ENCODE measurements at regions not wholly inside any gene's neighbourhood (a gene's known extent, or its start where the extent isn't known, plus 50 kb on each side); places are given as distances from the start of the nearest gene placed in this dataset.
"Not testable (repeated sequence)": the region's sequence is repeated elsewhere in the genome, so short reads cannot be mapped to it uniquely, and the experiment has no call there.

DNA sequence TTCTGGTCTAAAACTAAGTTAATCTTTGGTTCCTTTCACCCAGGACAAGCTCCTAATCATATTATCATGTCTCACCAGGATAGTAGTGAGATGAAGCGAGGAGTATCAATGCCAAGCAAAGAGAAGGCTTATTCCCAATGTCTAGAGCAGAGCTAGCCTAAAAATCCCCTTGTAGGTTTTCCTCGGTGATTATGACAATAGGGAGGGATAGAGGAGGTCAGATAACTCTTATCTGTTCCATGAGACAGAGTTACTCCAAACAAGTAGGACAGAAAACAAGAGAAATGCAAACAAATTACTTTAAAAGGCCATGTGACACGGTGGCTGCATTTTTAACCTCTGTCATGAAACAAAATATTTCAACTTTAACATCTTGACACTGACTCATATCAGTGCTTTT is 623.1 kb downstream of the ADCYAP1 start:
- no peak overlapping the region for H3K4me3 ChIP-seq (ENCODE audit: insufficient read depth, low read depth, low read length, poor library complexity, severe bottlenecking)
- no peaks in the 10 kb centered on the region for H3K9me3 ChIP-seq (ENCODE audit: control insufficient read depth, low read length)
- H3K27me3 ChIP-seq (replicated peaks; ENCODE audit: control insufficient read depth, insufficient read depth, low read length, poor library complexity, severe bottlenecking), result no peaks in the 10 kb centered on the region
- H3K36me3 ChIP-seq (ENCODE audit: control insufficient read depth, insufficient read depth, low read length), result no peaks in the 10 kb centered on the region
- DNase-seq, result no peak
- no peaks in the 10 kb centered on the region for H3K4me1 ChIP-seq (ENCODE audit: control insufficient read depth, insufficient read depth, low read length, poor library complexity, severe bottlenecking)
- H3K27ac ChIP-seq (ENCODE audit: insufficient read depth, low read length, poor library complexity, severe bottlenecking), result no peak overlapping the region

DNA sequence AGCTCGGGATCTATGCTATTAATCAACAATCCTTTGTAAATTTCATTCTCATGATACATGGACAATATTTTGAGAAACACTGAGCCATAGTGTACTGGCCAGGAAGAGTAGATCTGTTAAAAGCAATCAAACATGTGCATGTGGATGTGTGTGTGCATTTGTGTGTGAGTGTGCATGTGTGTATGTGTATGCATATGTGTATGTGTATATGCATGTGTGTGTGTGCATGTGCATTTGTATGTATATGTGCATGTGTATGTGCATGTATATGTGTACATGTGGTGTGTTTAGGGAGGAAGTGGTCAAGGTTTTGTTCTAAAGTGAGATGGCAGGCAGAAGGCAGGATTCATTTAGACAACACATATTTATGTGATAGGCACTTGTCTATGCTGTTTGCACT is 623.8 kb downstream of the ADCYAP1 start:
- Histone ChIP-seq H3K4me1 (ENCODE audit: control insufficient read depth, insufficient read depth, low read length, poor library complexity, severe bottlenecking) (no peaks in the 10 kb centered on the region), H3K27me3 (replicated peaks; ENCODE audit: control insufficient read depth, insufficient read depth, low read length, poor library complexity, severe bottlenecking) (no peaks in the 10 kb centered on the region), H3K9me3 (ENCODE audit: control insufficient read depth, low read length) (no peaks in the 10 kb centered on the region), H3K27ac (ENCODE audit: insufficient read depth, low read length, poor library complexity, severe bottlenecking) (no peak overlapping the region), H3K36me3 (ENCODE audit: control insufficient read depth, insufficient read depth, low read length) (no peaks in the 10 kb centered on the region), H3K4me3 (ENCODE audit: insufficient read depth, low read depth, low read length, poor library complexity, severe bottlenecking) (no peak overlapping the region)
- DNase-seq, result no peak

DNA sequence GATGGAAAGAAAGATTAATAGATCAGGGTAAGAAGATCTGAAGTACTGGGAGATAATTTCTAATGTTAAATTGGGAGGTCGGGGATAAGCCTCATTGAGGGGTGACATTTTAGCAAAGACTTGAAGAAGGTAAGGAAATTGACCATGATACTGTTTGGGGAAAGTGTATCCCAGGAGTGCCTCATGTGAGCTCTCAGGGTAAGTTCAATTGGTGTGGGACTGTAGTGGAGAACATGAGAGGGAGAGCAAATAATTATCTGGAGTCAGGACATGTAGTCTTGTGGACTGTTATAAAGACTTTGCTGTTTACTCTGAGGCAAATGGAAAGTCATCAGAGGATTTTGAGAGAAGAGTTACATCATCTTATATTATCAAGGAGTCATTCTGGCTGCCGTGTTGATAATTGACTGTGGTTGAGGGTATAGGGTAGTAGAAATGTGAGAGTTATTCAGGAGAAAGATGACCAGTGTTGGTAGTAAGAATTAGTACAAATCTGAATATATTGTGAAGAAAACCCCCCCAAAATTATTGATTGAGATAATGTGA is 624.4 kb downstream of the ADCYAP1 start:
- Histone ChIP-seq H3K36me3 (ENCODE audit: control insufficient read depth, insufficient read depth, low read length) (no peaks in the 10 kb centered on the region), H3K27ac (ENCODE audit: insufficient read depth, low read length, poor library complexity, severe bottlenecking) (no peak overlapping the region), H3K9me3 (ENCODE audit: control insufficient read depth, low read length) (no peaks in the 10 kb centered on the region), H3K27me3 (replicated peaks; ENCODE audit: control insufficient read depth, insufficient read depth, low read length, poor library complexity, severe bottlenecking) (no peaks in the 10 kb centered on the region), H3K4me1 (ENCODE audit: control insufficient read depth, insufficient read depth, low read length, poor library complexity, severe bottlenecking) (no peaks in the 10 kb centered on the region), H3K4me3 (ENCODE audit: insufficient read depth, low read depth, low read length, poor library complexity, severe bottlenecking) (no peak overlapping the region)
- DNase-seq, result no peak

DNA sequence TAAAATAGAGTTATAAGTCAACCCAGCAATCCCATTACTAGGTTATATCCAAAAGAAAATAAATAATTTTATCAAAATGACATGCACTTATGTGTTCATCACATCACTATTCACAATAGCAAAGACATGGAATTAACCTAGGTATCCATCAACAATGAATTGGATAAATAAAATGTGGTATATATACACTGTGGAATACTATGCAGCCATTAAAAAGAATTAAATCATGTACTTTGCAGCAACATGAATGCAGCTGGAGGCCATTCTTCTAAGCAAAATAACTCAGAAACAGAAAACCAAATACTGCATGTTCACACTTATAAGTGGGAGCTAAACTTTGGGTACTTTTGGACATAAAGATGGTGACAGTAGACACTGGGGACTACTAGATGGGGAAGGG is 626.0 kb downstream of the ADCYAP1 start:
- Histone ChIP-seq H3K27ac (ENCODE audit: insufficient read depth, low read length, poor library complexity, severe bottlenecking) (no peak overlapping the region), H3K9me3 (ENCODE audit: control insufficient read depth, low read length) (no peaks in the 10 kb centered on the region), H3K4me1 (ENCODE audit: control insufficient read depth, insufficient read depth, low read length, poor library complexity, severe bottlenecking) (no peaks in the 10 kb centered on the region), H3K36me3 (ENCODE audit: control insufficient read depth, insufficient read depth, low read length) (no peaks in the 10 kb centered on the region), H3K27me3 (replicated peaks; ENCODE audit: control insufficient read depth, insufficient read depth, low read length, poor library complexity, severe bottlenecking) (no peaks in the 10 kb centered on the region), H3K4me3 (ENCODE audit: insufficient read depth, low read depth, low read length, poor library complexity, severe bottlenecking) (no peak overlapping the region)
- no peak for DNase-seq

DNA sequence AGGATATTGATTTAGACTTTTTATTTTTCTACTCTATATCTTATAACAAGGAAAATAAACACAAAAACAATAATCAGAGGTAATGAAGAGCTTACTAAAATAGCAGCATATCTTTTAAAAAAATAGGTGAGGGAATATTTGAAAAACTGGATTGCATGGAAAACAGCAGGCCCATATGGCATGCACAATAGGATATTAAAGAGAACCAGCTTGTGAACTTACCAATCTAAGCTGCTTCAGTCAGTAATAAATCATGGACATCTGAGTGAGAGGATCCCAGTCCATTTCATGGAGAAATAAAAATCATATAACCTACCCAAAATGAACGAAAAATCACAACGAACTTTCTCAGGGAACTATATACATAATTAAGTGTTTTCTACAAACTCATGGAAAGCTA is 634.6 kb downstream of the ADCYAP1 start:
- Histone ChIP-seq H3K36me3 (ENCODE audit: control insufficient read depth, insufficient read depth, low read length) (no peaks in the 10 kb centered on the region), H3K27ac (ENCODE audit: insufficient read depth, low read length, poor library complexity, severe bottlenecking) (no peak overlapping the region), H3K4me3 (ENCODE audit: insufficient read depth, low read depth, low read length, poor library complexity, severe bottlenecking) (no peak overlapping the region), H3K4me1 (ENCODE audit: control insufficient read depth, insufficient read depth, low read length, poor library complexity, severe bottlenecking) (no peaks in the 10 kb centered on the region), H3K27me3 (replicated peaks; ENCODE audit: control insufficient read depth, insufficient read depth, low read length, poor library complexity, severe bottlenecking) (no peaks in the 10 kb centered on the region), H3K9me3 (ENCODE audit: control insufficient read depth, low read length) (no peaks in the 10 kb centered on the region)
- no peak for DNase-seq

DNA sequence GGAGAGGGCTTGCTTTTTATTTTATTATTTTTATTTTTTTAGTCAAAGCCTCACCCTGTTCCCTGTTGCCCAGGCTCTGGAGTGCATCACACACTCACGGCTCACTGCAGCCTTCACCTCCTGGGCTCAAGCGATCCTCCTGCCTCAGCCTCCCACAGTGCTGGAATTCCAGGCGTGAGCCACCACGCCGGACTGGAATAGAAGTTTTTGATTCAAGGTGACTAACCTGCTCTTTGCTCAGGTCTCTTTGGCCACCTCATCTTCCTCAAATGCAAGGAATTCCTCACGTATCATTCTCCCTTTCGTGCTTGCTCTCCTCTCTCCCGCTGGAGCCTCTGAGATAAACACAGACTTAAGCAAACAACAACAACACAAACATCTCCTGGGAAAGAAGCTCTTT is 636.8 kb downstream of the ADCYAP1 start:
- Histone ChIP-seq H3K36me3 (ENCODE audit: control insufficient read depth, insufficient read depth, low read length) (no peaks in the 10 kb centered on the region), H3K27ac (ENCODE audit: insufficient read depth, low read length, poor library complexity, severe bottlenecking) (no peak overlapping the region), H3K27me3 (replicated peaks; ENCODE audit: control insufficient read depth, insufficient read depth, low read length, poor library complexity, severe bottlenecking) (no peaks in the 10 kb centered on the region), H3K9me3 (ENCODE audit: control insufficient read depth, low read length) (no peaks in the 10 kb centered on the region), H3K4me1 (ENCODE audit: control insufficient read depth, insufficient read depth, low read length, poor library complexity, severe bottlenecking) (no peaks in the 10 kb centered on the region), H3K4me3 (ENCODE audit: insufficient read depth, low read depth, low read length, poor library complexity, severe bottlenecking) (no peak overlapping the region)
- no peak for DNase-seq

DNA sequence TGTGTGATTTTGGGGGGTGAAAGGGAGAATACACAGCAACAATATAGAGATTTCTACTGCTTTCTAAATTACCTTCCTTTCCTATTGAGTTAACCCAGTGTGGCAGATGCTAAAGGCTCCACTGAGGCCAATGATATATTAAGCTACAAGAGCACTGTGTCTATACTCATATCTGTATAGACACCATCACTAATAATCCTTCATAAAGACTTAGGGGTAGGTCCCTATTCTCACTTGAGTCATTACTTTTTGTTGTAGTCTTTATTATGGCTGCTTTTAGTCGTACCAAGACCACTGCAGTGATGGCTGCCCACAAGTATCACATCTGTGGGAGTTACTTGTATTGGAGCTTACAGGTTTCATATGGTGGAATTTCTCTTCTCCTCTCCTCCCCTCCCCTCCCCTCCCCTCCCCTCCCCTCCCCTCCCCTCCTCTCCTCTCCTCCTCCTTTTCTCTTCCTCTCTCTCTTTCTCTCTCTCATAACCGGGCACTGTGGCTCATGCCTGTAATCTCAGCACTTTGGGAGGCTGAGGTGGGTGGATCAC is 637.6 kb downstream of the ADCYAP1 start:
- no peak for DNase-seq
- Histone ChIP-seq H3K4me3 (ENCODE audit: insufficient read depth, low read depth, low read length, poor library complexity, severe bottlenecking) (no peak overlapping the region), H3K27ac (ENCODE audit: insufficient read depth, low read length, poor library complexity, severe bottlenecking) (no peak overlapping the region)

DNA sequence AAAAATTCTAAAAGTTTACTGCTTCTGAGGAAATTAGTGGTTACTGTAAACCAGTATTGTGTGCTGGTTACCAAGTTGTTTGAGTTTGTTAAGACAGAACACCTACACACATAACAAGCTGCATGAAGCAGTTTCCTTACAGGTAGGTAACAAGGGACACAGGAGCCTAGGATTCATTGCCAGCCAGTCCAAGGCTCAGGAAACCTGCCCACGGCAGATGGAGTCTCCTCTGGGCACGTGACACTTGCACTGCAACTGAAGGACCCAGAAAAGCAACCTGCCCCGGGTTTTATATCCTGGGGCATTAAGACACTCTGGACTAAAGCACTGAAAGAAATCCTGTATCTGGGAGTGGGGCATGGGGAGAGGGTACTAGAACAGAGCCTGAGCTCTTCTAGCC is 639.3 kb downstream of the ADCYAP1 start:
- Histone ChIP-seq H3K27me3 (replicated peaks; ENCODE audit: control insufficient read depth, insufficient read depth, low read length, poor library complexity, severe bottlenecking) (no peaks in the 10 kb centered on the region), H3K4me3 (ENCODE audit: insufficient read depth, low read depth, low read length, poor library complexity, severe bottlenecking) (no peak overlapping the region), H3K27ac (ENCODE audit: insufficient read depth, low read length, poor library complexity, severe bottlenecking) (no peak overlapping the region), H3K4me1 (ENCODE audit: control insufficient read depth, insufficient read depth, low read length, poor library complexity, severe bottlenecking) (no peaks in the 10 kb centered on the region), H3K9me3 (ENCODE audit: control insufficient read depth, low read length) (no peaks in the 10 kb centered on the region), H3K36me3 (ENCODE audit: control insufficient read depth, insufficient read depth, low read length) (no peaks in the 10 kb centered on the region)
- DNase-seq, result no peak

More for the DNA sequence above, 637.6 kb downstream of the ADCYAP1 start:
- Histone ChIP-seq H3K4me1 (ENCODE audit: control insufficient read depth, insufficient read depth, low read length, poor library complexity, severe bottlenecking) (no peaks in the 10 kb centered on the region), H3K27me3 (replicated peaks; ENCODE audit: control insufficient read depth, insufficient read depth, low read length, poor library complexity, severe bottlenecking) (no peaks in the 10 kb centered on the region), H3K9me3 (ENCODE audit: control insufficient read depth, low read length) (no peaks in the 10 kb centered on the region), H3K36me3 (ENCODE audit: control insufficient read depth, insufficient read depth, low read length) (no peaks in the 10 kb centered on the region)

DNA sequence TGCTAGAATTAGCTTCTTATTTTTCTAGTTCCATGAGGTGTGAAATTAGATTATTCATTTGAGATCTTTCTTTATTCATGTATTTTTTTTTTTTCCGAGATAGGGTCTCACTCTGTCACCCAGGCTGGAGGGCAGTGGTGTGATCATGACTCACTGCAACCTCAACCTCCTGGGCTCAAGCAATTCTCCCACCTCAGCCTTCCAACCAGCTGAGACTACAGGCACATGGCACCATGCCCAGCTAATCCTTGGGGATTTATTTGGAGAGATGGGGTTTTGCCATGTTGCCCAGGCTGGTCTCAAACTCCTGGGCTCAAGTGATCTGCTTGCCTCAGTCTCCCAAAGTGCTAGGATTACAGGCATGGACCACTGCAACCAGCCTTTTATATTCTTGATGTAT is 653.0 kb downstream of the ADCYAP1 start:
- H3K27ac ChIP-seq (ENCODE audit: insufficient read depth, low read length, poor library complexity, severe bottlenecking); H3K9me3 ChIP-seq (ENCODE audit: control insufficient read depth, low read length); H3K27me3 ChIP-seq (replicated peaks; ENCODE audit: control insufficient read depth, insufficient read depth, low read length, poor library complexity, severe bottlenecking); H3K36me3 ChIP-seq (ENCODE audit: control insufficient read depth, insufficient read depth, low read length); H3K4me3 ChIP-seq (ENCODE audit: insufficient read depth, low read depth, low read length, poor library complexity, severe bottlenecking); DNase-seq; H3K4me1 ChIP-seq (ENCODE audit: control insufficient read depth, insufficient read depth, low read length, poor library complexity, severe bottlenecking): not testable (repeated sequence)

DNA sequence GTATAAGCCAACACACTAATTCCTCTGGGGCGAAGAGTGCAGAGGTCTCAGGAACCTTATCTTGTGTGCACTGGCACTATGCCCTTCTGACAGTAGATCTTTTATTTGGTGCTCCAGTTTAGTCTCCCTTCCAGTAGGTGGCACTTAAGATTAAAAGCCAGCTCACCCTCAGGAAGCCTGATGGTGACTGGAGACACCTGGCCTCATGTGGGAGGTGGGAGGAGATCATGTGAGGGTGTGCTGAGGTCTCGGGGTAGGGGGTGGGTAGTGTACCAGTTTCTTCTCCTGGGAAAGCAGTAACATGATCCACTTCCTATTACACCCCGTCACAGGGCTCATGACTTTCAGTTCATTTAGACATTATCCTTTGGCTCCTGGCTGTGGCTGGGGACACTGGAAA is 654.9 kb downstream of the ADCYAP1 start:
- Histone ChIP-seq H3K27ac (ENCODE audit: insufficient read depth, low read length, poor library complexity, severe bottlenecking) (no peak overlapping the region), H3K4me3 (ENCODE audit: insufficient read depth, low read depth, low read length, poor library complexity, severe bottlenecking) (no peak overlapping the region), H3K9me3 (ENCODE audit: control insufficient read depth, low read length) (no peaks in the 10 kb centered on the region), H3K4me1 (ENCODE audit: control insufficient read depth, insufficient read depth, low read length, poor library complexity, severe bottlenecking) (no peaks in the 10 kb centered on the region), H3K36me3 (ENCODE audit: control insufficient read depth, insufficient read depth, low read length) (no peaks in the 10 kb centered on the region), H3K27me3 (replicated peaks; ENCODE audit: control insufficient read depth, insufficient read depth, low read length, poor library complexity, severe bottlenecking) (no peaks in the 10 kb centered on the region)
- DNase-seq, result no peak
